ENCODE measurements at regions not wholly inside any gene's neighbourhood (a gene's known extent, or its start where the extent isn't known, plus 50 kb on each side); places are given as distances from the start of the nearest gene placed in this dataset.

DNA sequence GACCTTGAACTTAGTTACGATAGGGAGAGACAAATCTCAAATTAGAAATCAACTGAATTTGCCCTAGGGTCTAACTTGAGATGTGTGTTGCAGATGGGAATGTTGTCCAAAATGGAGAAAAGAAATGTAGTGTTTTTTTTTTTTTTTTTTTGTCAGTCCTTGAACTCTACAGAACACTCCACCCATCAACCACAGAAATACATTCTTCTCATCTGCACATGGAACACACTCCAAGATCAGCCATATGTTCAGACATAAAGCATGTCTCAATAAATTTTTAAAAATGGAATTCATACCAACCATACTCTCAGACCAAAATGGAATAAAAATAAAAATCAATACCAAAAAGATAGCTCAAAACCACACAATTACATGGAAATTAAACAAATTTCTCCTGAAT lies 526.5 kb downstream of the FBXO15 start:
- Histone ChIP-seq H3K9me3 (no peaks in the 10 kb centered on the region), H3K27ac (no peak overlapping the region), H3K36me3 (no peaks in the 10 kb centered on the region), H3K27me3 (no peaks in the 10 kb centered on the region), H3K4me3 (no peak overlapping the region), H3K4me1 (no peaks in the 10 kb centered on the region)
- WGBS, 2 donors (ENCODE audit: low coverage in 1 of 2), result 80 to 89% methylated on average over 1 of the region's 1 CpG
- no peak for ATAC-seq
- no peak for TF ChIP-seq EP300 (IDR thresholded peaks at IDR 0.05)
- no peak for TF ChIP-seq POLR2A (IDR thresholded peaks at IDR 0.05)
- TF ChIP-seq, protein P1, sequence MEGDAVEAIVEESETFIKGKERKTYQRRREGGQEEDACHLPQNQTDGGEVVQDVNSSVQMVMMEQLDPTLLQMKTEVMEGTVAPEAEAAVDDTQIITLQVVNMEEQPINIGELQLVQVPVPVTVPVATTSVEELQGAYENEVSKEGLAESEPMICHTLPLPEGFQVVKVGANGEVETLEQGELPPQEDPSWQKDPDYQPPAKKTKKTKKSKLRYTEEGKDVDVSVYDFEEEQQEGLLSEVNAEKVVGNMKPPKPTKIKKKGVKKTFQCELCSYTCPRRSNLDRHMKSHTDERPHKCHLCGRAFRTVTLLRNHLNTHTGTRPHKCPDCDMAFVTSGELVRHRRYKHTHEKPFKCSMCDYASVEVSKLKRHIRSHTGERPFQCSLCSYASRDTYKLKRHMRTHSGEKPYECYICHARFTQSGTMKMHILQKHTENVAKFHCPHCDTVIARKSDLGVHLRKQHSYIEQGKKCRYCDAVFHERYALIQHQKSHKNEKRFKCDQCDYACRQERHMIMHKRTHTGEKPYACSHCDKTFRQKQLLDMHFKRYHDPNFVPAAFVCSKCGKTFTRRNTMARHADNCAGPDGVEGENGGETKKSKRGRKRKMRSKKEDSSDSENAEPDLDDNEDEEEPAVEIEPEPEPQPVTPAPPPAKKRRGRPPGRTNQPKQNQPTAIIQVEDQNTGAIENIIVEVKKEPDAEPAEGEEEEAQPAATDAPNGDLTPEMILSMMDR (IDR thresholded peaks at IDR 0.05), result no peak
- TF ChIP-seq POLR2AphosphoS5 (IDR thresholded peaks at IDR 0.05), result no peak

DNA sequence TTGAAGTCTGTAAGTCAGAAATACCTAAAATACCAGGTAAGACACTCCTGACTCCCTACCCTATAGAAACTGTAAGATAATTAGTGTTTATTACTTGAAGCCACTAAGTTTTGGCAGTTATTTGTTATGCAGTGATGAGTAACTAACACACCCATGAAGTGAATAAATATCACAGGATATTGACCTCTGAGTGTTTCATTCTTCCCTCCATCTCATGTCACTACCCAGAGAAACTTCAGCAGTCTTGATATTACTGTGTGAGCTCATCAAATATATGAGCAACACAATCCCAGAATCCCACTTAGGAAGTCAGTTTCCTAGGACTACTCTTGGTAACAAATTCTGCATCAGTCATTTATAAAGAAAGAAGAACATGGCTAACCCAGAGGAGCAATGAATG lies 529.7 kb downstream of the FBXO15 start:
- Histone ChIP-seq H3K36me3 (no peaks in the 10 kb centered on the region), H3K4me3 (no peak overlapping the region), H3K27me3 (no peaks in the 10 kb centered on the region), H3K4me1 (no peaks in the 10 kb centered on the region), H3K27ac (no peak overlapping the region), H3K9me3 (no peaks in the 10 kb centered on the region)
- TF ChIP-seq POLR2A (IDR thresholded peaks at IDR 0.05), result no peak
- TF ChIP-seq, protein P1 (IDR thresholded peaks at IDR 0.05), result no peak
- no peak for ATAC-seq

DNA sequence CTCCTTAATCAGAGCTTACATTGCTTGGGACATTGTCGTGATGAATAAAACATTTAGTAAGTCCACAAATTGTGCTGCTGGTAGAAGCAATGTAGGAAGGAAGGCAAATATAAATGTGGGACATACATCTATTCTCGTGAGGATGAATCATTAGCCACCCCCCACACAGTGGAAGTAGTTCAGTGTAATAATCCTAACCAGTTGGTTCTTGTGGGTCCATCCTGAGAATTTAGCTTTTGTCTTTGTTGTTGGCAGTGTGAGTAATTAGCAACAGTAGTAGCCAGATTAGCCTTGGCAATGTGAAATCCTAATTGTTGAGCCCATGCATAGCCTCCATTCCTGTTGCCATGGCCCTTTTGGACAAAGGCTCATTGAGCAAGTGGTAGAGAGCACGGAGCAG lies 532.1 kb downstream of the FBXO15 start:
- 65 to 84% methylated on average over 2 to 3 of the region's 3 CpGs for WGBS, 2 donors (ENCODE audit: low coverage in 1 of 2)
- no peak overlapping the region for H3K27ac ChIP-seq
- H3K4me3 ChIP-seq, result no peak overlapping the region
- no peaks in the 10 kb centered on the region for H3K4me1 ChIP-seq
- ATAC-seq, result no peak
- no peaks in the 10 kb centered on the region for H3K27me3 ChIP-seq
- H3K9me3 ChIP-seq, result no peaks in the 10 kb centered on the region
- TF ChIP-seq, protein P1 (IDR thresholded peaks at IDR 0.05), result no peak
- TF ChIP-seq EP300 (IDR thresholded peaks at IDR 0.05) (no peak), POLR2A (IDR thresholded peaks at IDR 0.05) (no peak), POLR2AphosphoS5 (IDR thresholded peaks at IDR 0.05) (no peak)
- no peaks in the 10 kb centered on the region for H3K36me3 ChIP-seq

DNA sequence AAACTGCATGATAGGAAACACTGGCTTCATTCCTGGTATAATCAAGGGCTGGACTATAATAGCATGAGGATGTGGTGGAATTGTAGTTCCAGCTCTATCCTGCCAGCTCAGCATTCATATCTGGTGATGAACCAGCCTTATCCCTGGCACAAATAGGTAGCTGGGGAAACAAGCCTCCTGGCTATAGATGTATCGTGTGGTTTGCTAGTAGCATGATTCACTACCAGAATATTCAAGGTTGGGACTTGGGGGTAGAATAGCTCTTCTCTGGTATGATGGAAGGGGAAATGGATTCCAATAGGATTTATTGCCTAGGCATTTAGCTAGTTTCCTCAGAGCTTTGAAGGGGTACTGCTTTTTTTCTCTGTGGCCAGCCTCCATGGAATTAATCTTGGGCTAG lies 532.8 kb downstream of the FBXO15 start:
- no peak overlapping the region for H3K27ac ChIP-seq
- ATAC-seq, result no peak
- TF ChIP-seq POLR2AphosphoS5 (IDR thresholded peaks at IDR 0.05) (no peak), POLR2A (IDR thresholded peaks at IDR 0.05) (no peak), EP300 (IDR thresholded peaks at IDR 0.05) (no peak)
- TF ChIP-seq, protein P1 (IDR thresholded peaks at IDR 0.05), result no peak
- 100% methylated on average over 1 of the region's 1 CpG; no CpG with 5 or more reads in 1 of the 2 donors for WGBS, 2 donors (ENCODE audit: low coverage in 1 of 2)
- H3K9me3 ChIP-seq, result no peaks in the 10 kb centered on the region
- H3K36me3 ChIP-seq, result no peaks in the 10 kb centered on the region
- H3K27me3 ChIP-seq, result no peaks in the 10 kb centered on the region
- no peak overlapping the region for H3K4me3 ChIP-seq
- no peaks in the 10 kb centered on the region for H3K4me1 ChIP-seq

DNA sequence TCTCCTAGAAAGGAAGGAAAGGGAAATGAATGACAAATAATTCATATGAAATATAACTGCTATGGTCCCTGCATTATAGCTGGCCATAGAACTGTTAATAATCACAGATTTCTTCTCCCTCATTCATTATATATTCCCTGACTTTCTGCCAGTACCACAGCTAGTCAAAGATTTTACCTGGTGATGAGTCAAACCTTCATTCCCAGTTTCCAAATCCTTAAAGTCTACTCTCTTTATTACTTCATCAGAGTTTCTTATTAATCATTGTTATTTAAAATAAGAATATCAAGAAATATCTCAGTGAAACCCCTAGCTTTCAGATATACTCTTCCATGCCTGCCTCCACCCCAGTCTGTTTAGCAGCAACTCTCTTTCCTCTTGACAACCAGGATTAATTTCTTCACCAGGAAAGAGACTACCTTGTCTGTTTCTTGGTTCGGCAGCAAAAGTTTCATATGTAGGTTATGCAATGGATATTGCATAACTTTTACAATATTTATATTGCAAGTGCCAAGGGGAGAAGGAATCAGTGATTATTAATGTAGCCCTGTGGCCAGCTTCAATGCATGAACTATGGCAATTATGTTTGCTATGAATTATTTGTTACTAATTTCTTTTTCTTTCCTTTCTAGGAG lies 533.8 kb downstream of the FBXO15 start:
- H3K36me3 ChIP-seq, result no peaks in the 10 kb centered on the region
- H3K27ac ChIP-seq, result no peak overlapping the region
- H3K9me3 ChIP-seq, result no peaks in the 10 kb centered on the region
- no peaks in the 10 kb centered on the region for H3K27me3 ChIP-seq
- 69 to 73% methylated on average over 1 of the region's 1 CpG for WGBS, 2 donors (ENCODE audit: low coverage in 1 of 2)
- H3K4me1 ChIP-seq, result no peaks in the 10 kb centered on the region
- no peak for ATAC-seq
- no peak overlapping the region for H3K4me3 ChIP-seq
- TF ChIP-seq POLR2AphosphoS5 (IDR thresholded peaks at IDR 0.05), result no peak
- no peak for TF ChIP-seq POLR2A (IDR thresholded peaks at IDR 0.05)
- TF ChIP-seq, protein P1 (IDR thresholded peaks at IDR 0.05), result no peak
- no peak for TF ChIP-seq EP300 (IDR thresholded peaks at IDR 0.05)

Data from gastroesophageal sphincter (tissue), 4 donors.